GM12878 (cell line): ENCODE measurements at regions not wholly inside any gene's neighbourhood (a gene's known extent, or its start where the extent isn't known, plus 50 kb on each side); places are given as distances from the start of the nearest gene placed in this dataset.

Experiments
- BCL11A ChIP-seq: IDR thresholded peaks from 2 replicates; pipeline ENCODE4 v1.6.1; 2011; ENCODE audit warnings: low read depth, low read length
- CBX3 ChIP-seq: fragments of 200-600 bp; sonication (generic); IDR thresholded peaks from 2 replicates; pipeline ENCODE4 v1.6.1; 2016; ENCODE audit warnings: low read depth, borderline replicate concordance
- EP300 ChIP-seq, 2 experiments: fragments of 150-350 bp in 1 of 2; IDR thresholded peaks; 2 replicates each; pipeline ENCODE4 v1.6.1; 2011 to 2012; ENCODE audit warnings: low read depth in 2 of 2, low read length in 2 of 2, borderline replicate concordance in 1 of 2, improper control_type of control experiment in 1 of 2, inconsistent platforms in 1 of 2; ENCODE audit not compliant: control insufficient read depth in 1 of 2
- EZH2 ChIP-seq: IDR thresholded peaks from 2 replicates; pipeline ENCODE4 v1.6.1; 2012; ENCODE audit warnings: low read depth, mild to moderate bottlenecking, control low read depth, inconsistent platforms, low read length, borderline replicate concordance; ENCODE audit not compliant: control insufficient read depth
- IKZF1 ChIP-seq: fragments of 450-650 bp; conservative IDR thresholded peaks from 2 replicates; pipeline ENCODE4 v1.6.1; 2017; ENCODE audit warnings: antibody characterized with exemption, mild to moderate bottlenecking
- KDM1A ChIP-seq: fragments of 200-600 bp; sonication (generic); IDR thresholded peaks from 2 replicates; pipeline ENCODE4 v1.6.1; 2016; ENCODE audit warnings: borderline replicate concordance
- KLF5 ChIP-seq: fragments of 450-650 bp; IDR thresholded peaks from 2 replicates; pipeline ENCODE4 v1.6.1; 2014; ENCODE audit warnings: mild to moderate bottlenecking; ENCODE audit not compliant: partially characterized antibody
- NFXL1 ChIP-seq: fragments of 450-650 bp; IDR thresholded peaks from 2 replicates; pipeline ENCODE4 v1.6.1; 2017; ENCODE audit warnings: antibody characterized with exemption, mild to moderate bottlenecking, borderline replicate concordance
- NR2C2 ChIP-seq: IDR thresholded peaks from 2 replicates; pipeline ENCODE4 v1.6.1; 2011; ENCODE audit warnings: borderline replicate concordance, low read depth; ENCODE audit not compliant: control insufficient read depth, insufficient read length
- SMAD1 ChIP-seq: fragments of 450-650 bp; IDR thresholded peaks from 2 replicates; pipeline ENCODE4 v1.6.1; 2018; ENCODE audit warnings: mild to moderate bottlenecking, low read depth; ENCODE audit not compliant: partially characterized antibody
- SMAD5 ChIP-seq: IDR thresholded peaks from 2 replicates; pipeline ENCODE4 v1.6.1; 2016; ENCODE audit warnings: antibody characterized with exemption, low read depth
- SMARCA5 ChIP-seq: fragments of 450-650 bp; IDR thresholded peaks from 2 replicates; pipeline ENCODE4 v1.6.1; 2017; ENCODE audit warnings: mild to moderate bottlenecking
- SUZ12 ChIP-seq: fragments of 200-600 bp; sonication (generic); IDR thresholded peaks from one replicate; pipeline ENCODE4 v1.6.1; 2018; ENCODE audit warnings: antibody characterized with exemption, mild to moderate bottlenecking; ENCODE audit not compliant: unreplicated experiment
- TCF7 ChIP-seq: IDR thresholded peaks from 2 replicates; pipeline ENCODE4 v1.6.1; 2014; ENCODE audit warnings: antibody characterized with exemption, borderline replicate concordance
- ZBED1 ChIP-seq: IDR thresholded peaks from 2 replicates; pipeline ENCODE4 v1.6.1; 2016; ENCODE audit warnings: borderline replicate concordance
- ZNF207 ChIP-seq: fragments of 450-650 bp; IDR thresholded peaks from 2 replicates; pipeline ENCODE4 v1.6.1; 2014; ENCODE audit warnings: antibody characterized with exemption, mild to moderate bottlenecking, borderline replicate concordance
- ZNF24 ChIP-seq: fragments of 450-650 bp; IDR thresholded peaks from 2 replicates; pipeline ENCODE4 v1.6.1; 2017; ENCODE audit warnings: antibody characterized with exemption, mild to moderate bottlenecking
- TF ChIP-seq, protein P1 (sequence below): fragments of 450-650 bp; IDR thresholded peaks from 2 replicates; pipeline ENCODE4 v1.6.1; 2017; ENCODE audit warnings: mild to moderate bottlenecking, low read depth, inconsistent platforms; ENCODE audit not compliant: poor library complexity, severe bottlenecking
- TF ChIP-seq, protein P2 (sequence below), 3 experiments: IDR thresholded peaks in 2 of 3; conservative IDR thresholded peaks in 1 of 3; 2 replicates each; pipeline ENCODE4 v1.5.1; 2011; ENCODE audit warnings: low read depth in 3 of 3, low read length in 3 of 3, mild to moderate bottlenecking in 3 of 3, control low read depth in 2 of 3, moderate library complexity in 2 of 3, inconsistent platforms in 1 of 3, mixed read lengths in 1 of 3; ENCODE audit not compliant: control insufficient read depth in 2 of 3, insufficient read depth in 1 of 3; ENCODE audit errors: extremely low read depth in 1 of 3
- TF ChIP-seq, protein P3 (sequence below): fragments of 450-650 bp; formaldehyde crosslinking; IDR thresholded peaks from 2 replicates; pipeline ENCODE4 v1.4.0; 2022; ENCODE audit warnings: mild to moderate bottlenecking, moderate library complexity

DNA sequence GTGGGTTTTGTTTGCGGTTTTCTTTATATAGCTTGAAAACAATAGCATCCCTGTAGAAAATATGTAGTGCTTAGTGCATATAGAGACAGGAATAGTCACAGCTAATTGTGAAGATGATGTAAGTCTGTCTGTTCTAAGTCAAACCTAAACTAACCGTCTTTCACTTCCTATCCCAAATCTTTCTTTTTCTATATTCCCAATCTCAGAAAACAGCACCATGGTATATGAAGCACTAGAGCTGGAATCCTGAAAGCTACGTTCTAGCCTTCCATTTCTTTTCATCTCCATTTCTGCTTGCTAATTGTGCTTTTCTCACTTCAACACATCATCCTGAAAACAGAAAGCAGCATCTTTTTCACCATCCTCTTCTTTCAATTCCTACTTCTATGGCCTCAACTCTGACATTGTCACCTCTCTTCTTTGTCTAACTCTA, 1235.5 kb downstream of the ROBO2 start (continued):
- TF ChIP-seq, protein P1, sequence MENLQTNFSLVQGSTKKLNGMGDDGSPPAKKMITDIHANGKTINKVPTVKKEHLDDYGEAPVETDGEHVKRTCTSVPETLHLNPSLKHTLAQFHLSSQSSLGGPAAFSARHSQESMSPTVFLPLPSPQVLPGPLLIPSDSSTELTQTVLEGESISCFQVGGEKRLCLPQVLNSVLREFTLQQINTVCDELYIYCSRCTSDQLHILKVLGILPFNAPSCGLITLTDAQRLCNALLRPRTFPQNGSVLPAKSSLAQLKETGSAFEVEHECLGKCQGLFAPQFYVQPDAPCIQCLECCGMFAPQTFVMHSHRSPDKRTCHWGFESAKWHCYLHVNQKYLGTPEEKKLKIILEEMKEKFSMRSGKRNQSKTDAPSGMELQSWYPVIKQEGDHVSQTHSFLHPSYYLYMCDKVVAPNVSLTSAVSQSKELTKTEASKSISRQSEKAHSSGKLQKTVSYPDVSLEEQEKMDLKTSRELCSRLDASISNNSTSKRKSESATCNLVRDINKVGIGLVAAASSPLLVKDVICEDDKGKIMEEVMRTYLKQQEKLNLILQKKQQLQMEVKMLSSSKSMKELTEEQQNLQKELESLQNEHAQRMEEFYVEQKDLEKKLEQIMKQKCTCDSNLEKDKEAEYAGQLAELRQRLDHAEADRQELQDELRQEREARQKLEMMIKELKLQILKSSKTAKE: peak; percentile 32
- TF ChIP-seq EP300 (IDR thresholded peaks at IDR 0.05; ENCODE audit: borderline replicate concordance in 1 of 2, control insufficient read depth in 1 of 2, low read depth in 2 of 2, low read length in 2 of 2): peak in 1 of 2 experiments; percentile 25; a peak in 1 of 4 replicates
- TF ChIP-seq SUZ12: no peak
- TF ChIP-seq SMARCA5: no peak
- TF ChIP-seq TCF7: no peak
- TF ChIP-seq, protein P2, sequence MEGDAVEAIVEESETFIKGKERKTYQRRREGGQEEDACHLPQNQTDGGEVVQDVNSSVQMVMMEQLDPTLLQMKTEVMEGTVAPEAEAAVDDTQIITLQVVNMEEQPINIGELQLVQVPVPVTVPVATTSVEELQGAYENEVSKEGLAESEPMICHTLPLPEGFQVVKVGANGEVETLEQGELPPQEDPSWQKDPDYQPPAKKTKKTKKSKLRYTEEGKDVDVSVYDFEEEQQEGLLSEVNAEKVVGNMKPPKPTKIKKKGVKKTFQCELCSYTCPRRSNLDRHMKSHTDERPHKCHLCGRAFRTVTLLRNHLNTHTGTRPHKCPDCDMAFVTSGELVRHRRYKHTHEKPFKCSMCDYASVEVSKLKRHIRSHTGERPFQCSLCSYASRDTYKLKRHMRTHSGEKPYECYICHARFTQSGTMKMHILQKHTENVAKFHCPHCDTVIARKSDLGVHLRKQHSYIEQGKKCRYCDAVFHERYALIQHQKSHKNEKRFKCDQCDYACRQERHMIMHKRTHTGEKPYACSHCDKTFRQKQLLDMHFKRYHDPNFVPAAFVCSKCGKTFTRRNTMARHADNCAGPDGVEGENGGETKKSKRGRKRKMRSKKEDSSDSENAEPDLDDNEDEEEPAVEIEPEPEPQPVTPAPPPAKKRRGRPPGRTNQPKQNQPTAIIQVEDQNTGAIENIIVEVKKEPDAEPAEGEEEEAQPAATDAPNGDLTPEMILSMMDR (IDR thresholded peaks at IDR 0.05 in 2 of 3, conservative IDR thresholded peaks at IDR 0.05 in 1 of 3; ENCODE audit: control insufficient read depth in 2 of 3, extremely low read depth in 1 of 3, insufficient read depth in 1 of 3, low read depth in 3 of 3, low read length in 3 of 3): no peak
- TF ChIP-seq SMAD5: no peak
- no peak for TF ChIP-seq KLF5
- TF ChIP-seq ZBED1: no peak
- no peak for TF ChIP-seq NR2C2
- TF ChIP-seq EZH2: no peak
- TF ChIP-seq BCL11A: peak; percentile 39; the same call in 1 of the 2 replicates
- TF ChIP-seq SMAD1: no peak
- TF ChIP-seq ZNF207: no peak
- no peak for TF ChIP-seq ZNF24
- no peak for TF ChIP-seq CBX3
- TF ChIP-seq, protein P3, sequence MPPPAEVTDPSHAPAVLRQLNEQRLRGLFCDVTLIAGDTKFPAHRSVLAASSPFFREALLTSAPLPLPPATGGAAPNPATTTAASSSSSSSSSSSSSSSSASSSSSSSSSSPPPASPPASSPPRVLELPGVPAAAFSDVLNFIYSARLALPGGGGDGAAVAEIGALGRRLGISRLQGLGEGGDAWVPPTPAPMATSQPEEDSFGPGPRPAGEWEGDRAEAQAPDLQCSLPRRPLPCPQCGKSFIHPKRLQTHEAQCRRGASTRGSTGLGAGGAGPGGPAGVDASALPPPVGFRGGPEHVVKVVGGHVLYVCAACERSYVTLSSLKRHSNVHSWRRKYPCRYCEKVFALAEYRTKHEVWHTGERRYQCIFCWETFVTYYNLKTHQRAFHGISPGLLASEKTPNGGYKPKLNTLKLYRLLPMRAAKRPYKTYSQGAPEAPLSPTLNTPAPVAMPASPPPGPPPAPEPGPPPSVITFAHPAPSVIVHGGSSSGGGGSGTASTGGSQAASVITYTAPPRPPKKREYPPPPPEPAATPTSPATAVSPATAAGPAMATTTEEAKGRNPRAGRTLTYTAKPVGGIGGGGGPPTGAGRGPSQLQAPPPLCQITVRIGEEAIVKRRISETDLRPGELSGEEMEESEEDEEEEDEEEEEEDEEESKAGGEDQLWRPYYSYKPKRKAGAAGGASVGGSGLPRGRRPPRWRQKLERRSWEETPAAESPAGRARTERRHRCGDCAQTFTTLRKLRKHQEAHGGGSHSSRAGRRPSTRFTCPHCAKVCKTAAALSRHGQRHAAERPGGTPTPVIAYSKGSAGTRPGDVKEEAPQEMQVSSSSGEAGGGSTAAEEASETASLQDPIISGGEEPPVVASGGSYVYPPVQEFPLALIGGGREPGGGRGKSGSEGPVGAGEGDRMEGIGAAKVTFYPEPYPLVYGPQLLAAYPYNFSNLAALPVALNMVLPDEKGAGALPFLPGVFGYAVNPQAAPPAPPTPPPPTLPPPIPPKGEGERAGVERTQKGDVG: no peak
- TF ChIP-seq NFXL1: no peak
- peak; percentile 66 for TF ChIP-seq IKZF1
- TF ChIP-seq KDM1A: no peak
